Activated CD8-positive, alpha-beta T cell treated with anti-CD3 and anti-CD28 coated beads, Interleukin-2, amount 10 ng/mL, durations not matched to agents 7 days and 5 days (primary cell): ENCODE measurements at regions not wholly inside any gene's neighbourhood (a gene's known extent, or its start where the extent isn't known, plus 50 kb on each side); places are given as distances from the start of the nearest gene placed in this dataset.

Source experiments
- ATAC-seq: fragments of 150-1000 bp; cut with Tn5 transposase; one replicate; pipeline ENCODE4 v1.10.0; 2021; ENCODE audit warnings: moderate library complexity
- CTCF ChIA-PET: fragments of 350-600 bp; sonication (Branson Sonifier 250); formaldehyde crosslinking; loops from one replicate; lab custom pipeline; 2021; ENCODE audit warnings: antibody characterized with exemption; lab: Charles Lee
- POLR2A ChIA-PET: fragments of 350-600 bp; sonication (Branson Sonifier 250); formaldehyde crosslinking; loops from one replicate; lab custom pipeline; 2021; ENCODE audit warnings: antibody characterized with exemption; lab: Charles Lee
- DNase-seq: peaks from one replicate; pipeline ENCODE4 v3.0.0-alpha.2; 2020
- H3K27ac Mint-ChIP-seq: one replicate; pipeline ENCODE4 v1.8.0; 2021; ENCODE audit warnings: mild to moderate bottlenecking, mixed read lengths
- H3K27me3 Mint-ChIP-seq: one replicate; pipeline ENCODE4 v1.8.0; 2021; ENCODE audit warnings: low read depth, mixed read lengths
- H3K36me3 Mint-ChIP-seq: one replicate; pipeline ENCODE4 v1.8.0; 2021; ENCODE audit warnings: low read depth, mixed read lengths
- H3K4me1 Mint-ChIP-seq: one replicate; pipeline ENCODE4 v1.8.0; 2021; ENCODE audit warnings: low read depth, mixed read lengths
- H3K4me3 Mint-ChIP-seq: one replicate; pipeline ENCODE4 v1.8.0; 2021; ENCODE audit warnings: mild to moderate bottlenecking, mixed read lengths
- H3K9me3 Mint-ChIP-seq: one replicate; pipeline ENCODE4 v1.8.0; 2022; ENCODE audit warnings: mixed read lengths; ENCODE audit not compliant: insufficient read depth

GRCh38 chr7:41809940-41810576 is 107.2 kb upstream of the INHBA start:
- no peaks in the 10 kb centered on the region for H3K36me3 Mint-ChIP-seq

GRCh38 chr7:41809529-41809939 is 106.6 kb upstream of the INHBA start:
- CTCF ChIA-PET = no interaction called here
- ATAC-seq = no peak
- Mint-ChIP-seq H3K27me3 (peaks cover 7% of the 10 kb centered on the region), H3K36me3 (no peaks in the 10 kb centered on the region), H3K9me3 (peaks cover 5% of the 10 kb centered on the region), H3K27ac (no peak overlapping the region), H3K4me3 (no peak overlapping the region), H3K4me1 (peaks cover 15% of the 10 kb centered on the region)
- no peak for DNase-seq
- POLR2A ChIA-PET = no interaction called here

More at GRCh38 chr7:41809940-41810576, 107.2 kb upstream of the INHBA start:
- ATAC-seq (no peak), DNase-seq (no peak)
- Mint-ChIP-seq H3K4me3 (no peak overlapping the region), H3K27ac (no peak overlapping the region), H3K27me3 (peaks cover 7% of the 10 kb centered on the region), H3K9me3 (peaks cover 5% of the 10 kb centered on the region), H3K4me1 (peaks cover 20% of the 10 kb centered on the region)
- ChIA-PET POLR2A (no interaction called here), CTCF (no interaction called here)

- DNase-seq (no peak), ATAC-seq (no peak)
- CTCF ChIA-PET = no interaction called here
- Mint-ChIP-seq H3K9me3 (peaks cover 5% of the 10 kb centered on the region), H3K36me3 (no peaks in the 10 kb centered on the region), H3K4me3 (no peak overlapping the region), H3K27ac (no peak overlapping the region), H3K4me1 (peaks cover 11% of the 10 kb centered on the region), H3K27me3 (peaks cover 7% of the 10 kb centered on the region)
- POLR2A ChIA-PET = no interaction called here
Observed at GRCh38 chr7:41809116-41809515, 106.2 kb upstream of the INHBA start.

GRCh38 chr7:41808541-41808940 is 105.7 kb upstream of the INHBA start:
- no peak for ATAC-seq
- H3K4me1 Mint-ChIP-seq = peaks cover 6% of the 10 kb centered on the region
- H3K9me3 Mint-ChIP-seq = peaks cover 5% of the 10 kb centered on the region
- CTCF ChIA-PET = no interaction called here
- DNase-seq = no peak
- H3K4me3 Mint-ChIP-seq = no peak overlapping the region
- H3K27ac Mint-ChIP-seq = no peak overlapping the region
- peaks cover 7% of the 10 kb centered on the region for H3K27me3 Mint-ChIP-seq
- no peaks in the 10 kb centered on the region for H3K36me3 Mint-ChIP-seq
- POLR2A ChIA-PET = no interaction called here

- H3K9me3 Mint-ChIP-seq = peaks cover 5% of the 10 kb centered on the region
- ChIA-PET POLR2A (no interaction called here), CTCF (no interaction called here)
- DNase-seq = no peak
- ATAC-seq = no peak
- H3K27ac Mint-ChIP-seq = no peak overlapping the region
- no peak overlapping the region for H3K4me3 Mint-ChIP-seq
- H3K27me3 Mint-ChIP-seq = peaks cover 5% of the 10 kb centered on the region
- H3K4me1 Mint-ChIP-seq = no peaks in the 10 kb centered on the region
- no peaks in the 10 kb centered on the region for H3K36me3 Mint-ChIP-seq
Observed at GRCh38 chr7:41803569-41803968, 100.7 kb upstream of the INHBA start.

GRCh38 chr7:41796331-41796730 is 93.4 kb upstream of the INHBA start:
- Mint-ChIP-seq H3K27me3 (peaks cover 5% of the 10 kb centered on the region), H3K9me3 (no peaks in the 10 kb centered on the region), H3K4me3 (no peak overlapping the region), H3K36me3 (no peaks in the 10 kb centered on the region), H3K27ac (no peak overlapping the region), H3K4me1 (no peaks in the 10 kb centered on the region)
- DNase-seq (no peak), ATAC-seq (no peak)
- ChIA-PET POLR2A (no interaction called here), CTCF (no interaction called here)

- Mint-ChIP-seq H3K36me3 (no peaks in the 10 kb centered on the region), H3K27ac (no peak overlapping the region), H3K4me3 (no peak overlapping the region), H3K4me1 (no peaks in the 10 kb centered on the region), H3K9me3 (no peaks in the 10 kb centered on the region), H3K27me3 (peaks cover 5% of the 10 kb centered on the region)
- ATAC-seq = no peak
- ChIA-PET POLR2A (no interaction called here), CTCF (no interaction called here)
- DNase-seq = no peak
Observed at GRCh38 chr7:41795276-41795833, 92.5 kb upstream of the INHBA start.

- ChIA-PET CTCF (no interaction called here), POLR2A (no interaction called here)
- no peaks in the 10 kb centered on the region for H3K4me1 Mint-ChIP-seq
- H3K27ac Mint-ChIP-seq = no peak overlapping the region
- DNase-seq = no peak
- H3K9me3 Mint-ChIP-seq = no peaks in the 10 kb centered on the region
- ATAC-seq = no peak
- H3K27me3 Mint-ChIP-seq = no peaks in the 10 kb centered on the region
- H3K36me3 Mint-ChIP-seq = no peaks in the 10 kb centered on the region
- no peak overlapping the region for H3K4me3 Mint-ChIP-seq
Observed at GRCh38 chr7:41793556-41793955, 90.7 kb upstream of the INHBA start.

- POLR2A ChIA-PET = no interaction called here
- H3K9me3 Mint-ChIP-seq = no peaks in the 10 kb centered on the region
Observed at GRCh38 chr7:41792120-41792519, 89.2 kb upstream of the INHBA start.

GRCh38 chr7:41788556-41788955 is 85.7 kb upstream of the INHBA start:
- H3K9me3 Mint-ChIP-seq = no peaks in the 10 kb centered on the region
- CTCF ChIA-PET = no interaction called here
- no peaks in the 10 kb centered on the region for H3K4me1 Mint-ChIP-seq
- ATAC-seq (no peak), DNase-seq (no peak)
- peaks cover 7% of the 10 kb centered on the region for H3K27me3 Mint-ChIP-seq
- no peak overlapping the region for H3K4me3 Mint-ChIP-seq
- POLR2A ChIA-PET = no interaction called here
- H3K27ac Mint-ChIP-seq = no peak overlapping the region
- no peaks in the 10 kb centered on the region for H3K36me3 Mint-ChIP-seq

More at GRCh38 chr7:41792120-41792519, 89.2 kb upstream of the INHBA start:
- DNase-seq (no peak), ATAC-seq (no peak)
- Mint-ChIP-seq H3K36me3 (no peaks in the 10 kb centered on the region), H3K4me1 (no peaks in the 10 kb centered on the region), H3K4me3 (no peak overlapping the region), H3K27me3 (peaks cover 2% of the 10 kb centered on the region), H3K27ac (no peak overlapping the region)
- CTCF ChIA-PET = no interaction called here

- H3K4me1 Mint-ChIP-seq = no peaks in the 10 kb centered on the region
- no peak for DNase-seq
- CTCF ChIA-PET = no interaction called here
- peaks cover 4% of the 10 kb centered on the region for H3K9me3 Mint-ChIP-seq
- H3K4me3 Mint-ChIP-seq = no peak overlapping the region
- POLR2A ChIA-PET = no interaction called here
- H3K27ac Mint-ChIP-seq = no peak overlapping the region
- ATAC-seq = no peak
- H3K27me3 Mint-ChIP-seq = peaks cover 7% of the 10 kb centered on the region
- no peaks in the 10 kb centered on the region for H3K36me3 Mint-ChIP-seq
Observed at GRCh38 chr7:41787651-41788350, 84.9 kb upstream of the INHBA start.

- Mint-ChIP-seq H3K9me3 (peaks cover 4% of the 10 kb centered on the region), H3K27me3 (peaks cover 7% of the 10 kb centered on the region), H3K36me3 (no peaks in the 10 kb centered on the region), H3K4me3 (no peak overlapping the region), H3K4me1 (no peaks in the 10 kb centered on the region), H3K27ac (no peak overlapping the region)
- ATAC-seq = no peak
- DNase-seq = no peak
- ChIA-PET POLR2A (no interaction called here), CTCF (no interaction called here)
Observed at GRCh38 chr7:41786944-41787343, 84.1 kb upstream of the INHBA start.
